ENCODE measurements at regions not wholly inside any gene's neighbourhood (a gene's known extent, or its start where the extent isn't known, plus 50 kb on each side); places are given as distances from the start of the nearest gene placed in this dataset.
"Not testable (repeated sequence)": the region's sequence is repeated elsewhere in the genome, so short reads cannot be mapped to it uniquely, and the experiment has no call there.

GRCh38 chr3:21238661-21239060 is 512.3 kb downstream of the ZNF385D start:
- DNase-seq (ENCODE audit: low read depth in 2 of 2), result no peak

DNA sequence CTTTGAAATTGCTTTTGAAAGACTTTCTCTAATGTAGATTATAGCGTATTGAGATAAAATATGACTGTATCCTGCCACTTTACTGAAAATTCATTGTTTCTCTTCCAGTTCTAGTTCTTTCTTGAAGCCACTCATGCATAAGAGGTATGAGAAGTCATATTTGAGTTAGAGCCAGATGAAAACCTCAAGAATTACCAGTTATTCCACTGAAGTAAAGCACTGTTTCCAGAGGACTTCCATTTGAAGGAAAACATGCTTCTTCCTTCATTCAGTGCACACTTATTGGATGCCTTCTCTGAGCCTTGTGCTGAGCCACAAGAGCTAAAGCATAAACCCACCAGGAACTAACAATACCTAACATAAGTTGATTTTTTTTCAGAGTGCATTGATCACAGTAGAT is 513.4 kb downstream of the ZNF385D start:
- no peak for DNase-seq (ENCODE audit: low read depth in 2 of 2)

GRCh38 chr3:21235491-21235890 is 515.5 kb downstream of the ZNF385D start:
- no peak for DNase-seq (ENCODE audit: low read depth in 2 of 2)

GRCh38 chr3:21234933-21235332 is 516.1 kb downstream of the ZNF385D start:
- no peak for DNase-seq (ENCODE audit: low read depth in 2 of 2)

DNA sequence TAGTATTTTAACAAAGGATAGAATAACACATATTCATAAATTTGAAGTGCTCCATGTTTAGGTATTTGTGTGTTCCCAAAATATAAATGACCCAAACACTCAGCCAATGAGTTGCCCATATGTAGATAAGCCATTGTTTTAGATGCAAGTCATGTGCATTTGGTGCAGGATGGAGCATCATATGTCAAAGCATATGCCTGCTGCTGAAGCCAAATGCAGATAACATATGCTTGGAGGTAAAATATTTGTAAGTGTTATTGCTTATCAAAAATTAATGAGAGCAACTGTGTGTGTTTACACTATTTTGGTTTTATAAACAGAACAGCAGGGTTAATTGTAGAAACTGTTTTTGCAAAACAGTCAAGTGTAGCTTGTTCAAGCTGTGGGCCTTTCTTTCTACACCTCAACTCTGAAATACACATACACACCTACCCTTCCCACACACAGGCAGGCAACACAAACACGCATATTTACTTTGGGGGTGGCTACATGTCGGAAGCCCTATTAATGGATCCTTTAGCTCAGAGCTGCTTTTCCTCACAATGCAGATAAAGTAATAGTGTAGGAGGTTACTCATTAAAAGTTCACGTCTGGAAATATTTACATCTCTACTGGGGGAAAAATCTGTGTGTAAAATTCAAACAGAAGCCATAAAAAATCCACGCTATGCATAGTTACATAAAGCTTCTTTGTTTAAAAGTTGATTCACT is 521.4 kb downstream of the ZNF385D start:
- DNase-seq (ENCODE audit: low read depth in 2 of 2), result no peak

GRCh38 chr3:21226086-21226485 is 524.9 kb downstream of the ZNF385D start:
- no peak for DNase-seq (ENCODE audit: low read depth in 2 of 2)

- no peak for DNase-seq (ENCODE audit: low read depth in 2 of 2)
These were observed 530.1 kb downstream of the ZNF385D start for GRCh38 chr3:21220944-21221343.

GRCh38 chr3:21216598-21216997 is 534.4 kb downstream of the ZNF385D start:
- DNase-seq (ENCODE audit: low read depth in 2 of 2), result no peak

- DNase-seq (ENCODE audit: low read depth in 2 of 2), result not testable (repeated sequence)
These were observed 546.9 kb downstream of the ZNF385D start for GRCh38 chr3:21204122-21204521.

- no peak for DNase-seq (ENCODE audit: low read depth in 2 of 2)
These were observed 555.8 kb downstream of the ZNF385D start for GRCh38 chr3:21195203-21195602.

GRCh38 chr3:21194036-21194435 is 557.0 kb downstream of the ZNF385D start:
- not testable (repeated sequence) for DNase-seq (ENCODE audit: low read depth in 2 of 2)

DNA sequence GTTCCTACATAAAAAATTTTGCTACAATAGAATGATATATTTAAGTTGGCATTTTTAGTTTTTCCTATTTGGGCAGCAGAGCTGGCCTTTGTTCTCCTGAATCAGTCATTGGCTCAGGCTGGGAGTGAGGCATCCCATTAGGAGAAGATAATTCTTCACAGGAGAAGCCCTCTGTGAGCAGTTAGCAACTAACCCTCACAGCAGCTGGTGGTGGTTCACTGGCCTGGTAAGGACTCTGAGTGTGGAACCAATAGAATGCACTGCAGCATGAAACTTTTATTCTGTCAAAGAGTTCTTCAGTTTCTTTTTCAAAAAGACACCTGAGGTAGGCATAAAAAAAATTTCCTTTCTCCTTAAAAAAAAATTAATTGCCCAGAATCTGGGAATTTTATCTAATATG is 562.6 kb downstream of the ZNF385D start:
- DNase-seq (ENCODE audit: low read depth in 2 of 2), result no peak

GRCh38 chr3:21185816-21186314 is 565.1 kb downstream of the ZNF385D start:
- DNase-seq (ENCODE audit: low read depth in 2 of 2), result no peak

DNA sequence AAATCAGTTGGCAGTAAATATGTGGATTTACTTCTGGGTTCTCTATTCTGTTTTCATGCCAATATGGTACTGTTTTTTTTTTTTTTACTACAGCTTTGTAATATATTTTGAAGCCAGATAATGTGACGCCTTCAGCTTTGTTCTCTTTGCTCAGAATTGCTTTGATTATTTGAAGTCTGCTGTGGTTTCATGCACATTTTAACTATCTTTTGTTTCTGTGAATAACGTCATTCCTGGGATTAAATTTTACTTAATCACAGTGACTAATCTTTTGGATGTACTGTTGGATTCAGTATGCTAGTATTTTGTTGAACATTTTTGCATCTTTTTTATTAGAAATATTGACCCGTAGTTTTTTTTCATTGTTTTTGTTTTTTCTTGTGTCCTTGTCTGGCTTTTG is 576.5 kb downstream of the ZNF385D start:
- DNase-seq (ENCODE audit: low read depth in 2 of 2), result no peak

- DNase-seq (ENCODE audit: low read depth in 2 of 2), result no peak
These were observed 580.0 kb downstream of the ZNF385D start for GRCh38 chr3:21170964-21171363.

DNA sequence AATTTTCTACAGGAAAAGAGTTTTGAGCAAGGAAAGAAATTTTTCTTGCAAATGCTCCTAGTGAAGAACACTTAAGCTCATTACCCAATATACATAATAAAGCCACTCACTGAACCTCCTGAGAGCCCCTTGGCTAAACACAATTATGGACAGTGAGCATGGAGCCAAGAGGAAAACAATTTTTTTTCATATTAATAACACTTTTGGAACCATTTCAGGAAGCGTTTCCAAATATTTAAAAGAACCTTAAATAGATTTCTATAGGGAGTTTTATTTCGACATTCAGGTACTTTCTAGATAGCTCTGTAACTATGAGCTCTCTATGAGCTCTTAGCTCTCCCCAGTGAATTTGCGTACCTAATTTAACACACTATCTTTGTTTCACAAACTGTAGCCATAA is 581.1 kb downstream of the ZNF385D start:
- no peak for DNase-seq (ENCODE audit: low read depth in 2 of 2)

GRCh38 chr3:21168471-21168870 is 582.5 kb downstream of the ZNF385D start:
- no peak for DNase-seq (ENCODE audit: low read depth in 2 of 2)

DNA sequence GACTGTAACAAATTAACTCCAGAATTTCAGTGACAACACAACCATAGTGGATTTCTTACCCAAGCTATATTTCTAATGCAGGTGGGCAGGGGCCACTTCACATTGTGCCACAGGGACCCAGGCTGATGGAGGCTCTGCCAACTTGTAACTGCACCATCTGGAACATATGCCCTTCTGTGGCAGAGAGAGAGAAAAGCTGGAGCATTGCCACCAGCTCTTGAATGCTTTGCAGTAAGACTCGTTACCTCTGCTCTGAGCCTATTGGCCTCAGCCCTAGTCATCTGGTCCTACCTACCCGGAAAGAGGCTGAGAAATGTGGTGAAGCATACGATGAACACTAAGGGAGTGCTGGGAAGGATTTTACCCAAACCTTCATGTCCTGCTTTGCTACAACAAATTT is 587.1 kb downstream of the ZNF385D start:
- no peak for DNase-seq (ENCODE audit: low read depth in 2 of 2)

GRCh38 chr3:21159543-21159906 is 591.5 kb downstream of the ZNF385D start:
- no peak for DNase-seq (ENCODE audit: low read depth in 2 of 2)

GRCh38 chr3:21158861-21159542 is 592.0 kb downstream of the ZNF385D start:
- DNase-seq (ENCODE audit: low read depth in 2 of 2), result no peak

DNA sequence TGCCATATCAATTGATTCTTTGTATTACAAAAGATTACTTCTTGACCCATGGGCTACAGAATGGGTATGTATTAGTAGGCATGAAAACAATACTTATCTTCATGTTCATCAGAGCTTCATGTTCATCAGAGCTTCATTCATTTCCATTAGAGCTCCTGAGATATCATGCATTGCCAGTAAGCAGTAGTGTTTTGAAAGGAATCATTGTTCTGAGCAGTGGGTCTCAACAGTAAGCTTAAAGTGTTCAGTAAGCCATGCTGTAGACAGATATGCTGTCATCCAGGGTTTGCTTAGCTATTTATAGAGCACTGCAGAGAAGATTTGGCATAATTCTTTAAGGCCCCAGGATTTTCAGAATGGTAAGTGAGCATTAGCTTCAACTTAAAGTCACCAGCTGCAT is 596.1 kb downstream of the ZNF385D start:
- DNase-seq (ENCODE audit: low read depth in 2 of 2), result no peak

DNA sequence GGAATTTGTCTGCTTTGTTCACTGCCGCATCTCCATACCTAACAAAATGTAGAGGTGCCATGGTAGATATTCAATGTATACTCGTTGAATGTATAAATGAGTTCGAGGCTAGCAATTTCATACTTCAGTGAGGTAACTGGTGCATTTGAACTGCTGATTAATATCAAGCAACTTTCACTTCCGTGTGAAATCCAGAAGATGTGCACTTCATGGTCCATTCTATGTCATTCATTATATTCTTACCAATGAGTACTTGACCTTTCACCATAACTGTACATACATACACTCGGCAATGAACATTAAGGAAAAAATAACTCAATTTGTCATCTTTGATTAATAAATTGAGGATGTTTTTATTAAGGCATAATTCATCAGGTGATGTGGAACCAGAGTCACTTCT is 598.5 kb downstream of the ZNF385D start:
- no peak for DNase-seq (ENCODE audit: low read depth in 2 of 2)

GRCh38 chr3:21142949-21143348 is 608.1 kb downstream of the ZNF385D start:
- DNase-seq (ENCODE audit: low read depth in 2 of 2), result no peak

Data from activated CD4-positive, alpha-beta T cell treated with anti-CD3 and anti-CD28 coated beads for 24 hours (primary cell).